ENCODE measurements at regions not wholly inside any gene's neighbourhood (a gene's known extent, or its start where the extent isn't known, plus 50 kb on each side); places are given as distances from the start of the nearest gene placed in this dataset.

GRCh38 chr17:33653399-33653788 lies 360.3 kb upstream of the ASIC2 start:
- Histone ChIP-seq H2AK9ac (replicated peaks; ENCODE audit: low read depth, low read length, poor library complexity) (no peak overlapping the region), H4K20me1 (ENCODE audit: insufficient read depth, low read length) (no peaks in the 10 kb centered on the region), H3K18ac (ENCODE audit: low read depth, low read length) (no peak overlapping the region), H3K4ac (ENCODE audit: low read depth, low read length) (no peak overlapping the region), H3K14ac (replicated peaks; ENCODE audit: low read depth, low read length) (no peak overlapping the region), H3K36me3 (ENCODE audit: control insufficient read depth, insufficient read depth, low read length) (no peaks in the 10 kb centered on the region), H3K79me1 (ENCODE audit: low read depth in 1 of 2, low read length in 2 of 2) (no peaks in the 10 kb centered on the region), H3K9me3 (ENCODE audit: control insufficient read depth, insufficient read depth, low read length) (no peaks in the 10 kb centered on the region), H3K9me1 (ENCODE audit: insufficient read depth, low read length) (no peaks in the 10 kb centered on the region), H2BK5ac (ENCODE audit: low read depth, low read length, poor library complexity, severe bottlenecking) (no peak overlapping the region), H2BK20ac (ENCODE audit: low read depth, low read length) (no peak overlapping the region), H3K27me3 (ENCODE audit: control insufficient read depth, insufficient read depth, low read length) (no peaks in the 10 kb centered on the region), H3K9ac (ENCODE audit: low read depth, low read length) (no peak overlapping the region), H3K4me1 (ENCODE audit: control insufficient read depth, insufficient read depth, low read length) (no peaks in the 10 kb centered on the region), H2BK120ac (ENCODE audit: low read depth, low read length) (no peak overlapping the region), H2AFZ (replicated peaks; ENCODE audit: low read length, poor library complexity) (no peak overlapping the region), H4K5ac (ENCODE audit: low read depth, low read length) (no peak overlapping the region), H4K8ac (ENCODE audit: low read depth in 2 of 2, low read length in 2 of 2) (no peak overlapping the region), H3K4me2 (ENCODE audit: low read depth, low read length) (no peak overlapping the region), H3K4me3 (ENCODE audit: insufficient read depth, low read depth, low read length) (no peak overlapping the region), H3K56ac (ENCODE audit: extremely low read depth, insufficient read depth, low read length) (no peak overlapping the region), H3K23ac (ENCODE audit: low read depth, low read length) (no peak overlapping the region), H3K27ac (ENCODE audit: insufficient read depth, low read length) (no peak overlapping the region), H2BK15ac (ENCODE audit: low read depth, low read length) (no peak overlapping the region), H4K91ac (ENCODE audit: insufficient read depth, low read depth, low read length) (no peak overlapping the region), H2AK5ac (ENCODE audit: low read depth, low read length) (no peak overlapping the region)
- intact Hi-C loops (cut with micrococcal nuclease) (no loop called here), in situ Hi-C loops (cut with MboI; ENCODE audit: low sequenced_read_pairs) (no loop called here), dilution Hi-C loops (cut with HindIII; ENCODE audit: low sequenced_read_pairs, unreplicated experiment) (no loop called here)
- POLR2A ChIA-PET (ENCODE audit: unreplicated experiment), result no interaction called here
- ATAC-seq (ENCODE audit: low read depth) (no peak), DNase-seq (no peak)
- no TSS peak for BruUV-seq (replicated peaks)
- CTCF ChIA-PET, result interaction anchor here (0.6 kb wide), 2 partner anchors 14 to 189 kb away, joined by 3 read pairs; no protein-coding TSS in a partner anchor
- no peak for TF ChIP-seq BHLHE40 (IDR thresholded peaks at IDR 0.05; ENCODE audit: low read depth, low read length)
- no peak for TF ChIP-seq RCOR1 (IDR thresholded peaks at IDR 0.05; ENCODE audit: insufficient replicate concordance, low read length)
- no peak for TF ChIP-seq CHD1 (IDR thresholded peaks at IDR 0.05; ENCODE audit: low read depth, low read length)
- TF ChIP-seq MXI1 (IDR thresholded peaks at IDR 0.05; ENCODE audit: borderline replicate concordance, low read depth, low read length), result no peak
- TF ChIP-seq POLR2A (IDR thresholded peaks at IDR 0.05; ENCODE audit: low read depth, low read length), result no peak
- TF ChIP-seq CEBPB (IDR thresholded peaks at IDR 0.05; ENCODE audit: low read depth, low read length), result no peak
- no peak for TF ChIP-seq SMC3 (IDR thresholded peaks at IDR 0.05; ENCODE audit: low read depth, low read length)
- TF ChIP-seq MAFK (IDR thresholded peaks at IDR 0.05; ENCODE audit: low read depth, low read length), result no peak
- TF ChIP-seq, protein P1, sequence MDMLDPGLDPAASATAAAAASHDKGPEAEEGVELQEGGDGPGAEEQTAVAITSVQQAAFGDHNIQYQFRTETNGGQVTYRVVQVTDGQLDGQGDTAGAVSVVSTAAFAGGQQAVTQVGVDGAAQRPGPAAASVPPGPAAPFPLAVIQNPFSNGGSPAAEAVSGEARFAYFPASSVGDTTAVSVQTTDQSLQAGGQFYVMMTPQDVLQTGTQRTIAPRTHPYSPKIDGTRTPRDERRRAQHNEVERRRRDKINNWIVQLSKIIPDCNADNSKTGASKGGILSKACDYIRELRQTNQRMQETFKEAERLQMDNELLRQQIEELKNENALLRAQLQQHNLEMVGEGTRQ (IDR thresholded peaks at IDR 0.05; ENCODE audit: low read depth, low read length), result no peak
- no peak for TF ChIP-seq NFE2L2 (IDR thresholded peaks at IDR 0.05; ENCODE audit: low read depth, low read length)
- TF ChIP-seq, protein P2, sequence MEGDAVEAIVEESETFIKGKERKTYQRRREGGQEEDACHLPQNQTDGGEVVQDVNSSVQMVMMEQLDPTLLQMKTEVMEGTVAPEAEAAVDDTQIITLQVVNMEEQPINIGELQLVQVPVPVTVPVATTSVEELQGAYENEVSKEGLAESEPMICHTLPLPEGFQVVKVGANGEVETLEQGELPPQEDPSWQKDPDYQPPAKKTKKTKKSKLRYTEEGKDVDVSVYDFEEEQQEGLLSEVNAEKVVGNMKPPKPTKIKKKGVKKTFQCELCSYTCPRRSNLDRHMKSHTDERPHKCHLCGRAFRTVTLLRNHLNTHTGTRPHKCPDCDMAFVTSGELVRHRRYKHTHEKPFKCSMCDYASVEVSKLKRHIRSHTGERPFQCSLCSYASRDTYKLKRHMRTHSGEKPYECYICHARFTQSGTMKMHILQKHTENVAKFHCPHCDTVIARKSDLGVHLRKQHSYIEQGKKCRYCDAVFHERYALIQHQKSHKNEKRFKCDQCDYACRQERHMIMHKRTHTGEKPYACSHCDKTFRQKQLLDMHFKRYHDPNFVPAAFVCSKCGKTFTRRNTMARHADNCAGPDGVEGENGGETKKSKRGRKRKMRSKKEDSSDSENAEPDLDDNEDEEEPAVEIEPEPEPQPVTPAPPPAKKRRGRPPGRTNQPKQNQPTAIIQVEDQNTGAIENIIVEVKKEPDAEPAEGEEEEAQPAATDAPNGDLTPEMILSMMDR (conservative IDR thresholded peaks at IDR 0.05; ENCODE audit: low read depth, low read length), result no peak
- no peak for TF ChIP-seq ELK1 (IDR thresholded peaks at IDR 0.05; ENCODE audit: borderline replicate concordance, low read depth, low read length)

Measured in IMR-90 (cell line).